ENCODE measurements at regions not wholly inside any gene's neighbourhood (a gene's known extent, or its start where the extent isn't known, plus 50 kb on each side); places are given as distances from the start of the nearest gene placed in this dataset.

GRCh38 chr21:28358170-28358569 lies 634.5 kb downstream of the LTN1 start (continued):
- no peak for TF ChIP-seq ZNF416 (CRISPR knock-in tag; IDR thresholded peaks at IDR 0.05)
- no peak for TF ChIP-seq OVOL2 (CRISPR knock-in tag; IDR thresholded peaks at IDR 0.05; ENCODE audit: borderline replicate concordance)
- no peak for TF ChIP-seq RELA (CRISPR knock-in tag; IDR thresholded peaks at IDR 0.05; ENCODE audit: borderline replicate concordance)
- no peak for TF ChIP-seq CREM (CRISPR knock-in tag; IDR thresholded peaks at IDR 0.05)
- TF ChIP-seq CTCF (IDR thresholded peaks at IDR 0.05) = no peak
- TF ChIP-seq, protein P1, sequence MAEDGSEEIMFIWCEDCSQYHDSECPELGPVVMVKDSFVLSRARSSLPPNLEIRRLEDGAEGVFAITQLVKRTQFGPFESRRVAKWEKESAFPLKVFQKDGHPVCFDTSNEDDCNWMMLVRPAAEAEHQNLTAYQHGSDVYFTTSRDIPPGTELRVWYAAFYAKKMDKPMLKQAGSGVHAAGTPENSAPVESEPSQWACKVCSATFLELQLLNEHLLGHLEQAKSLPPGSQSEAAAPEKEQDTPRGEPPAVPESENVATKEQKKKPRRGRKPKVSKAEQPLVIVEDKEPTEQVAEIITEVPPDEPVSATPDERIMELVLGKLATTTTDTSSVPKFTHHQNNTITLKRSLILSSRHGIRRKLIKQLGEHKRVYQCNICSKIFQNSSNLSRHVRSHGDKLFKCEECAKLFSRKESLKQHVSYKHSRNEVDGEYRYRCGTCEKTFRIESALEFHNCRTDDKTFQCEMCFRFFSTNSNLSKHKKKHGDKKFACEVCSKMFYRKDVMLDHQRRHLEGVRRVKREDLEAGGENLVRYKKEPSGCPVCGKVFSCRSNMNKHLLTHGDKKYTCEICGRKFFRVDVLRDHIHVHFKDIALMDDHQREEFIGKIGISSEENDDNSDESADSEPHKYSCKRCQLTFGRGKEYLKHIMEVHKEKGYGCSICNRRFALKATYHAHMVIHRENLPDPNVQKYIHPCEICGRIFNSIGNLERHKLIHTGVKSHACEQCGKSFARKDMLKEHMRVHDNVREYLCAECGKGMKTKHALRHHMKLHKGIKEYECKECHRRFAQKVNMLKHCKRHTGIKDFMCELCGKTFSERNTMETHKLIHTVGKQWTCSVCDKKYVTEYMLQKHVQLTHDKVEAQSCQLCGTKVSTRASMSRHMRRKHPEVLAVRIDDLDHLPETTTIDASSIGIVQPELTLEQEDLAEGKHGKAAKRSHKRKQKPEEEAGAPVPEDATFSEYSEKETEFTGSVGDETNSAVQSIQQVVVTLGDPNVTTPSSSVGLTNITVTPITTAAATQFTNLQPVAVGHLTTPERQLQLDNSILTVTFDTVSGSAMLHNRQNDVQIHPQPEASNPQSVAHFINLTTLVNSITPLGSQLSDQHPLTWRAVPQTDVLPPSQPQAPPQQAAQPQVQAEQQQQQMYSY (CRISPR knock-in tag; IDR thresholded peaks at IDR 0.05) = no peak
- TF ChIP-seq ZNF512 (CRISPR knock-in tag; IDR thresholded peaks at IDR 0.05; ENCODE audit: borderline replicate concordance) = no peak
- TF ChIP-seq, protein P2, sequence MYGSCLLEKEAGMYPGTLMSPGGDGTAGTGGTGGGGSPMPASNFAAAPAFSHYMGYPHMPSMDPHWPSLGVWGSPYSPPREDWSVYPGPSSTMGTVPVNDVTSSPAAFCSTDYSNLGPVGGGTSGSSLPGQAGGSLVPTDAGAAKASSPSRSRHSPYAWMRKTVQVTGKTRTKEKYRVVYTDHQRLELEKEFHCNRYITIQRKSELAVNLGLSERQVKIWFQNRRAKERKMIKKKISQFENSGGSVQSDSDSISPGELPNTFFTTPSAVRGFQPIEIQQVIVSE (CRISPR knock-in tag; IDR thresholded peaks at IDR 0.05; ENCODE audit: borderline replicate concordance) = no peak
- no peak for TF ChIP-seq IRF2 (CRISPR knock-in tag; IDR thresholded peaks at IDR 0.05; ENCODE audit: borderline replicate concordance, low read depth)

GRCh38 chr21:28357743-28358142 lies 634.9 kb downstream of the LTN1 start:
- Mint-ChIP-seq H3K4me3 (no peak overlapping the region), H3K9me3 (peaks cover 4% of the 10 kb centered on the region; the same call in 1 of the 2 replicates), H3K4me1 (no peaks in the 10 kb centered on the region), H3K36me3 (peaks cover 3% of the 10 kb centered on the region; the same call in 1 of the 2 replicates), H3K27ac (no peak overlapping the region), H3K27me3 (ENCODE audit: low read depth) (no peaks in the 10 kb centered on the region)
- ChIA-PET POLR2A (interaction anchor here (0.5 to 0.7 kb wide), 2 partner anchors 373 to 385 kb away, joined by 3 read pairs; no protein-coding TSS in a partner anchor), CTCF (interaction anchor here (0.6 kb wide), 1 partner anchor 32 kb away, joined by 3 read pairs; no protein-coding TSS in a partner anchor)
- ATAC-seq = no peak
- DNase-seq (ENCODE audit: low spot score) = no peak
- TF ChIP-seq IRF2 (CRISPR knock-in tag; IDR thresholded peaks at IDR 0.05; ENCODE audit: borderline replicate concordance, low read depth) (no peak), CREB1 (CRISPR knock-in tag; IDR thresholded peaks at IDR 0.05) (no peak), PREB (CRISPR knock-in tag; IDR thresholded peaks at IDR 0.05; ENCODE audit: borderline replicate concordance) (no peak), GABPB1 (CRISPR knock-in tag; IDR thresholded peaks at IDR 0.05) (no peak), ATF2 (CRISPR knock-in tag; IDR thresholded peaks at IDR 0.05; ENCODE audit: borderline replicate concordance, low read depth) (no peak), ZBTB43 (CRISPR knock-in tag; IDR thresholded peaks at IDR 0.05) (no peak), AR (CRISPR knock-in tag; IDR thresholded peaks at IDR 0.05) (no peak)
- TF ChIP-seq, protein P3, sequence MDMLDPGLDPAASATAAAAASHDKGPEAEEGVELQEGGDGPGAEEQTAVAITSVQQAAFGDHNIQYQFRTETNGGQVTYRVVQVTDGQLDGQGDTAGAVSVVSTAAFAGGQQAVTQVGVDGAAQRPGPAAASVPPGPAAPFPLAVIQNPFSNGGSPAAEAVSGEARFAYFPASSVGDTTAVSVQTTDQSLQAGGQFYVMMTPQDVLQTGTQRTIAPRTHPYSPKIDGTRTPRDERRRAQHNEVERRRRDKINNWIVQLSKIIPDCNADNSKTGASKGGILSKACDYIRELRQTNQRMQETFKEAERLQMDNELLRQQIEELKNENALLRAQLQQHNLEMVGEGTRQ (CRISPR knock-in tag; IDR thresholded peaks at IDR 0.05) = no peak
